ENCODE measurements at regions not wholly inside any gene's neighbourhood (a gene's known extent, or its start where the extent isn't known, plus 50 kb on each side); places are given as distances from the start of the nearest gene placed in this dataset.

- ChIA-PET CTCF (no interaction called here), POLR2A (no interaction called here)
- DNase-seq: no peak
- Mint-ChIP-seq H3K27me3 (no peaks in the 10 kb centered on the region), H3K4me1 (ENCODE audit: low read depth) (peaks cover 4% of the 10 kb centered on the region), H3K36me3 (ENCODE audit: low read depth) (no peaks in the 10 kb centered on the region), H3K4me3 (no peak overlapping the region), H3K27ac (no peak overlapping the region), H3K9me3 (no peaks in the 10 kb centered on the region)
- intact Hi-C loops (cut with micrococcal nuclease): no loop called here
- TF ChIP-seq, protein P1, sequence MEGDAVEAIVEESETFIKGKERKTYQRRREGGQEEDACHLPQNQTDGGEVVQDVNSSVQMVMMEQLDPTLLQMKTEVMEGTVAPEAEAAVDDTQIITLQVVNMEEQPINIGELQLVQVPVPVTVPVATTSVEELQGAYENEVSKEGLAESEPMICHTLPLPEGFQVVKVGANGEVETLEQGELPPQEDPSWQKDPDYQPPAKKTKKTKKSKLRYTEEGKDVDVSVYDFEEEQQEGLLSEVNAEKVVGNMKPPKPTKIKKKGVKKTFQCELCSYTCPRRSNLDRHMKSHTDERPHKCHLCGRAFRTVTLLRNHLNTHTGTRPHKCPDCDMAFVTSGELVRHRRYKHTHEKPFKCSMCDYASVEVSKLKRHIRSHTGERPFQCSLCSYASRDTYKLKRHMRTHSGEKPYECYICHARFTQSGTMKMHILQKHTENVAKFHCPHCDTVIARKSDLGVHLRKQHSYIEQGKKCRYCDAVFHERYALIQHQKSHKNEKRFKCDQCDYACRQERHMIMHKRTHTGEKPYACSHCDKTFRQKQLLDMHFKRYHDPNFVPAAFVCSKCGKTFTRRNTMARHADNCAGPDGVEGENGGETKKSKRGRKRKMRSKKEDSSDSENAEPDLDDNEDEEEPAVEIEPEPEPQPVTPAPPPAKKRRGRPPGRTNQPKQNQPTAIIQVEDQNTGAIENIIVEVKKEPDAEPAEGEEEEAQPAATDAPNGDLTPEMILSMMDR (IDR thresholded peaks at IDR 0.05): no peak
- ATAC-seq: no peak
Observed at GRCh38 chr6:95489185-95489863, 88.0 kb upstream of the MANEA start.

DNA sequence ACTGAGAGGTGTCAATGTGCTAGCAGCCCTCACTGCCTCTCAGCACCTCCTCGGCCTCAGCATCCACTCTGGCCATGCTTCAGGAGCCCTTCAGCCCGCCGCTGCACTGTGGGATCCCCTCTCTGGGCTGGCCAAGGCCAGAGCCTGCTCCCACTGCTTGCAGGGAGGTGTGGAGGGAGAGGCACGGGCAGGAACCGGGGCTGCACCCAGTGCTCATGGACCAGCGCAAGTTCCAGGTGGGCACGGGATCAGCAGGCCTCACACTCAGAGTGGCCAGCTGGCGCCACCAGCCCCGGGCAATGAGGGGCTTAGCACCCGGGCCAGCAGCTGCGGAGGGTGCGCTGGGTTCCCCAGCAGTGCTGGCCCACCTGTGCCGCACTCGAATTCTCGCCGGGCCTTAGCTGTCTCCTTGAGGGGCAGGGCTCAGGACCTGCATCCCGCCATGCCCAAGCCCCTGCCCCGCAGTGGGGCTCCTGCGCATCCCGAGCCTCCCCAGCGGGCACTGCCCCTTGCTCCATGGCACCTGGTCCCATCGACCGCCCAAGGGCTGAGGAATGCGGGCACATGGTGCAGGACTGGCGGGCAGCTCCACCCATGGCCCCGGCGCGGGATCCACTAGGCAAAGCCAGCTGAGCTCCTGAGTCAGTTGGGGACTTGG lies 80.4 kb upstream of the MANEA start:
- ATAC-seq (no peak), DNase-seq (no peak)
- TF ChIP-seq, protein P1 (IDR thresholded peaks at IDR 0.05): no peak
- no peak overlapping the region for H3K4me3 Mint-ChIP-seq
- H3K36me3 Mint-ChIP-seq (ENCODE audit: low read depth): no peaks in the 10 kb centered on the region
- no peaks in the 10 kb centered on the region for H3K9me3 Mint-ChIP-seq
- intact Hi-C loops (cut with micrococcal nuclease): no loop called here
- POLR2A ChIA-PET: no interaction called here
- CTCF ChIA-PET: no interaction called here
- no peaks in the 10 kb centered on the region for H3K4me1 Mint-ChIP-seq (ENCODE audit: low read depth)
- H3K27me3 Mint-ChIP-seq: peaks cover 4% of the 10 kb centered on the region
- H3K27ac Mint-ChIP-seq: no peak overlapping the region

DNA sequence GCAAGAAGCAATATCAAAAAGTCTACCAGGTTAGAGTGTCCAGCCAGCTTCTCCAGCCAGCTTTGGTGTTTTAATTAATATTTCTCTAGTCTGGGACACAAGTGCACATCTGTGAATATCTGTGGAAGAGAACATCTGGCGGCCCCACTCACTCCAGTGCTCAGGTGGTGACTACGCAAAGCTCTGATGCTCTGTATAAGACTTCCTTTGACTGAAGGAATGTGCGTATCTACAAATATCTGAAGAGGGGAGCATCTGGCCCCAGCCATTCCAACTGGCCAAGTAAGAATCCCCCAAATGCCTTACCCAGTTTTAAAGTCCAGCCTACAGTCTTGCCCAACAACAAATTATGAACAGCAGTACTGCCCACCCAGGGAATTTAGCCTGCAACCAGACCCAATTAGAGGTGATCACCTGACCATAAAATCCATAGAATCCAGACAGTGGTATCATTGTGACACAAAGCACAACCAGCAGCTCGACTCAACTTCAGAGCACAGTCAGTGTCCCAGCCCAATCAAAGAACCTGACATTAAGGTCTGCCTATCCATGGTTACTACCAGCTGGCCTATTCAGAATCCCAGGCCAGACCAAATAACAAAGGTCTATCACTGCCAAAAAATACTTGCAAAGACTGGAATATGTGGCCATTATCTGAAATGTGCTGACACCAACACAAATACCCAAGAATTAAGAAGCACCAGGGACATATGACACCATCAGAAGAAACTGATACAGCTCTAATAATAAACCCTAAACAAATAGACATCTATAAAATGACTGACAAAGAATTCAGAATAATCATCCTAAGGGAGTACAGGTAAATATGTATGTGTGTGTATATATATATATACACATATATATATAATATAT lies 76.1 kb upstream of the MANEA start:
- Mint-ChIP-seq H3K36me3 (ENCODE audit: low read depth) (no peaks in the 10 kb centered on the region), H3K27me3 (peaks cover 4% of the 10 kb centered on the region), H3K4me1 (ENCODE audit: low read depth) (no peaks in the 10 kb centered on the region), H3K4me3 (no peak overlapping the region), H3K9me3 (peaks cover 8% of the 10 kb centered on the region), H3K27ac (no peak overlapping the region)
- TF ChIP-seq, protein P1 (IDR thresholded peaks at IDR 0.05): no peak
- CTCF ChIA-PET: interaction anchor here (0.7 kb wide), 1 partner anchor 456 kb away, joined by 3 read pairs; no protein-coding TSS in a partner anchor
- POLR2A ChIA-PET: no interaction called here
- DNase-seq (no peak), ATAC-seq (no peak)
- intact Hi-C loops (cut with micrococcal nuclease): no loop called here

- H3K36me3 Mint-ChIP-seq (ENCODE audit: low read depth): no peaks in the 10 kb centered on the region
- H3K4me3 Mint-ChIP-seq: no peak overlapping the region
- no peaks in the 10 kb centered on the region for H3K4me1 Mint-ChIP-seq (ENCODE audit: low read depth)
- H3K9me3 Mint-ChIP-seq: peaks cover 8% of the 10 kb centered on the region
- intact Hi-C loops (cut with micrococcal nuclease): no loop called here
- TF ChIP-seq, protein P1 (IDR thresholded peaks at IDR 0.05): no peak
- ATAC-seq (no peak), DNase-seq (no peak)
- H3K27me3 Mint-ChIP-seq: no peaks in the 10 kb centered on the region
- CTCF ChIA-PET: no interaction called here
- POLR2A ChIA-PET: no interaction called here
- no peak overlapping the region for H3K27ac Mint-ChIP-seq
Observed at GRCh38 chr6:95503568-95503967, 73.8 kb upstream of the MANEA start.

- CTCF ChIA-PET: no interaction called here
- intact Hi-C loops (cut with micrococcal nuclease): no loop called here
Observed at GRCh38 chr6:95511404-95511803, 65.9 kb upstream of the MANEA start.

More at GRCh38 chr6:95511404-95511803, 65.9 kb upstream of the MANEA start:
- POLR2A ChIA-PET: no interaction called here
- TF ChIP-seq, protein P1 (IDR thresholded peaks at IDR 0.05): no peak
- Mint-ChIP-seq H3K27ac (no peak overlapping the region), H3K4me3 (no peak overlapping the region), H3K36me3 (ENCODE audit: low read depth) (no peaks in the 10 kb centered on the region), H3K27me3 (peaks cover 2% of the 10 kb centered on the region), H3K4me1 (ENCODE audit: low read depth) (no peaks in the 10 kb centered on the region), H3K9me3 (no peaks in the 10 kb centered on the region)
- DNase-seq (no peak), ATAC-seq (no peak)

All from activated CD8-positive, alpha-beta T cell treated with anti-CD3 and anti-CD28 coated beads for 36 hours (primary cell).